ENCODE measurements at regions not wholly inside any gene's neighbourhood (a gene's known extent, or its start where the extent isn't known, plus 50 kb on each side); places are given as distances from the start of the nearest gene placed in this dataset.

DNA sequence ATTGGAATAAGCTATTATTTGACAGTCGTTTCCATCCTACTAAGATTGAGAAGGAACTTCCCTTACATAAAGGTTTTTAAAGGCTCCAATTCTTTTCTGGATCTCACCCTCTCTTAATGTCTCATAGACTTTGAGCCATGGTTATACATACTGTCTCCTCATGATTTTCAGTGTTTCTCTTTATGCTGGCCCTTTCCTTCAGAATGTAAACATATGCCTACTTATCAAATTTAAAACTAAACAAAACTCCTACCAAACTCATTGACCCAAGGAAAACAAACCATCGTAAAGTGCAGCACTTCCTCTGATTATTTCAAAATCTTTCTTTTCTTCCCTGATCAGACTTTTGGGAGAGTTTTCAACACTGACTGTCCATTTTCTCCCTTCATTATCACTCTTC, 163.4 kb upstream of the DPYD start:
- TF ChIP-seq EZH2 (IDR thresholded peaks at IDR 0.05; ENCODE audit: insufficient read depth, poor library complexity, severe bottlenecking): no peak
- no peak for TF ChIP-seq EZH2phosphoT487 (IDR thresholded peaks at IDR 0.05; ENCODE audit: insufficient read depth, low read depth)
